NCI-H1105 treated with DMSO at 0.1 percent for 48 hours (cell line): ENCODE measurements at regions not wholly inside any gene's neighbourhood (a gene's known extent, or its start where the extent isn't known, plus 50 kb on each side); places are given as distances from the start of the nearest gene placed in this dataset.

Experiments
- DNase-seq: peaks from one replicate; lab custom pipeline; 2025; lab: John Stamatoyannopoulos, UW

DNA sequence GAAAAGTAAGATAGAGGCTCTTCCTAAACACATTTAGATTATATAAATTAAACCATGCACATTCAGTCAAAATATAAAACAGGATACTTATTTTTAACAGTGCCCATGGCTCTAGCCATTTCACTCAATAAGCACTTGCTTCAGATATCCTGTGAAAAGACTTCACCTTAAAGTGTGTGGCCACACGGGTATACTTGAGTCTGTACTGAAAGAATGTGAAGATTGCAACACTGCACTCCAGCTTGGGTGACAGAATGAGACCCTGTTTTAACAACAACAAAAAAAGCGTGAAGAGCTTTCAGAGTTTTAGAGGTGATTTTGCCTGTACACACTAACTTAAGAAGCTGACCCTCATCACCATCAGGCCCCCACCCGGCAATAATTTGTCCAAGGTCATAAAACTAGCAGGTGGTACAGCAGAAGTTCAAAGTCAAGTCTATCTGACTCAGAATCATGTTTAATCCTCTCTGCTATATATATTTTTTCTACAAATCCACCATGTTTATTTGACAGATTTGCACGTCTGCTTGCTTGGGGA, 203.5 kb upstream of the GUCY1A2 start:
- no peak for DNase-seq

DNA sequence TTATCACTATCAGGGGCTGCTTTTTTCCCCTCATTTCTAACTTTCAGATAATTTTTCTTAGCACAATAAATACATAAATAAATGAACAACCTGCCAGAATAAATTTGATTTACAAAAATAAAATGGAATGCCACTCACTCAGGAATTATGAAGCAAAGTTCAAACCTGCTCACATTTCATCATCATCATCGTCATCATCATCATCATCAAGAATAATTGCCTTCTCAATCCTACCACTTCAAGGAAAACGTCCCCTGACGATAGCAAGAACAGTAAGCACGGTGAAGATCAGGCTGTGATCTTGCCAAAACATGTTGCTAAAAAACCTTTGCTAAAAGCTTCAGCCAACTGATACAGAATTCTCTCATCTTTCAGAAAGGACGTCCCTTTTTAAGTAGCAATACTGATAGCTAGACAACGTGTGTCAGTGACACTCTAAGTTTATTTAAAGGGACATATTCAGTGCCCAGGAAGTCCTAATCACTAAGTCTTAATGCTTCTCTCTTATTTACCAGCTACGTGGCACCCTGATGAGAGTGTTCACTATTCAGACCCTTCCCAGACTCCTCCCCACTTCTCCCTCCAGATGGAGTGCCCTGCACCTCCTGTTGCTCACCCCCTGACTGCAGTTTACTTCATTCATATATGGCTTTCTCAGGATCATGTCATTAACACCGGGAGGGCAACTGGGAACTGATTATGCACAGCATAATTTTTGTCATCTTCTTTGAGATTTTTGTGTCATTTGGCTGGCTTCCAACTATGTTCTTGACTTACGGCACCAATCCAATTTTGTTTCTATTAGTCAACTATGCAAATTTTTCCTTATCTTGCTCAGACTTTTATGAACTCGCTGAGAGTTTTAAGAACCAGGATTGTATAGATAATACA, 200.1 kb upstream of the GUCY1A2 start:
- peak; percentile 22 for DNase-seq

DNA sequence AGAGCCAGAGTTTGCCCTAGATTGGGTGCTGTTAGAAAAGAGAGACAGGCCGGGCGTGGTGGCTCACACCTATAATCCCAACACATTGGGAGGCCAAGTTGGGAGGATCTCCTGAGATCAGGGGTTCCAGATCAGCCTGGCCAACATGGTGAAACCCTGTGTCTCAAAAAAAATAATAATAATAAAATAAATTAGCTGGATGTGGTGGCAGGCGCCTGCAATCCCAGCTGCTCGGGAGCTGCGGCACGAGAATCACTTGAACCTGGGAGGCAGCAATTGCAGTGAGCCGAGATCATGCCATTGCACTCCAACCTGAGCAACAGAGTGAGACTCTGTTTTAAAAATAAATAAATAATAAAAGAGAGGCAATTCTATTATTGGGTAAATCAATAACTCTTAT, 199.2 kb upstream of the GUCY1A2 start:
- DNase-seq = no peak

DNA sequence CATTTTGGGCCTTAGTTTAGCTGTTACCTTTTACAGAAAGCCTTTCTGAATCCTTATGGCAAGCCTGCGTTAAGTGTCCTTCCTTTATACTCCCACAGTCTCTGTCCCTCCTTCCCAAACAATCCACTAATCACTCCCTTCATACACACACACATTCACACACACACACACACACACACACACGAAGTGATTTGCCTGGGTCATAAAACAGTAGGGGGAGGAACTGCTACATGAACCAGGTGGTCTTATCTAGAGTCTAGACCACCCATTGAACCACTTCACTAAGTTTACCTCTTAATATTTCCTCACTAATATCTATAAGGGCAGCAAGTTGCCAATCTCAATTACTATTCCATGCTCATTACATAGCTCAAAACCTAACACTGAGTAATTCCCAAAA, 196.7 kb upstream of the GUCY1A2 start:
- DNase-seq = no peak

- DNase-seq = no peak
These were observed 185.4 kb upstream of the GUCY1A2 start for GRCh38 chr11:107203656-107204055.

DNA sequence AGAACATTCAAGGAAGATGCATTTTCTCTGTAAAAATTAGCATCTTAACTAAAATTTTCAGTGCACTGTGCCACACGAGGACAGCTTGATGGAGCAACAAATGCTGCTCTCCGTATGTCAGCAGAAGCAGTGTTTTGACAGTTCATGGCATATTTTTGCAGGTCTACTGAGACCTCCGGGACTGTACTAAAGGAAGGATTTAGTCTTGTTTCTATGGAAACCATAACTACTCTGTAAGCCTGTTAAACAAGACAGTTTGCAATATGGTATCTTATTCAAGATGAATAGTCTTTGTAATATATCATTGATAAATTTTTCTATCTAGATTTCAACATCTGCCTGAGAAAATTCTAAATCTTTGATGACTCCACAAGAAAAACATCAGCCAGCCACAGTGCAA, 184.0 kb upstream of the GUCY1A2 start:
- no peak for DNase-seq

DNA sequence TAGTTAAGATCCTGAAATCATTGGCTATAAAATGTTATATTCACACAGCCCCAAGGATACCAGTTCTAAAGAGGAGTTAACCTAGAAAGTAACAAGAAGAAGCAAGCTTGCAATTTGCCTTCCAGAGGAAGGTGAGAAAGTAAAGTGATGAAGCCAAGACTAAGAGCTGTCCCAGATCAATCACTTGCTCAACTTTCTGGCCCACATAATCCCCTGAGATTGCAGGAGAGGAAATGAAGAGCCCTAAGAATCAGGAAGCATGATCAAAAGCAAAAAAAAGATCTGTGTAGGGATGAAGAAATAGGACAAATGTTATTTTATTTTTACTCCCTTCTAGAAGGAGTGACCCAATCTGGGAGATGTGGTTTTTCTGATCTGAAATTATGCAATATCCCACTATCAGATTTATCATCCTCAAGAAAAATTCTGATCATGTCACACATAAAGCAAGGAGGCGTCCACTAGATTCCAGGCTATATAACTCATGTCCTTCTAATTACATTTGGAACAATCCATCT, 180.3 kb upstream of the GUCY1A2 start:
- DNase-seq = no peak

DNA sequence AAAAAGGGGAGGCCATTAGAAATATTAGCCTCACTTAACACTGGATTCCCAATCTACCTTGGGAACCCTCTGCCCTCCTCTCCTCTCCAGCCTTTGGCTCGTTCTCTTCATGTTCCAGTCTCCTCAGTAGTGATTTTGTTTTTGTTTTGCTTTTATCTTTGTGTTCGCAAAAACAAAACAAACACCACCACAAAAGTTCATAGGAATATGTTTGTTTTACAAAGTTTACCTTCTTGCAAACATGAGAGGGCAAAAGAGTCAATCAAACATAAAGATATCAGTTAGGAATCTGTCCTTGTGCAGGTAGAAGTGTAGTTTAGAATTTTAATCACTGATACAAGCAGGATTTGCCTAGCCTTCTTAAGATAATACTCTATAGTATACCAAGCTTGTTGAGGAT, 179.7 kb upstream of the GUCY1A2 start:
- DNase-seq = no peak

GRCh38 chr11:107196732-107197131, 178.5 kb upstream of the GUCY1A2 start:
- no peak for DNase-seq

GRCh38 chr11:107184986-107185385, 166.7 kb upstream of the GUCY1A2 start:
- DNase-seq = no peak

DNA sequence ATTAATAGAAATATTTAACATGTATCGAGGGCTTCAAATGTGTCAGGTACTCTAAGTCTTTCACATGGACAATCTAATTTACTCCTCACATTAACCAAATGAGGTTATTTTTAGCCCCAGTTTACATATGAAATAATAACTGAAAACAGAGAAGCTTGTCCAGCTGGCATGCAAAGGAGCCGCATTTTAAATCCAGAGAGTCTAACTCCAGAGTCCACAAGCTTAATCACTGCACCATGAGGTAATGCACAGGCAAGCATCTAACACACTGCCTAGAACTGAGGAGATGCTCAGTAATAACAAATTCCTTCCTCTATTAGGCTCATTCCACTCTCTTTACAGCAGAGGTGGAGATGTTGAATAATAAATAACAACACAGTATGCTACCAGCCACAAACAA, 165.7 kb upstream of the GUCY1A2 start:
- no peak for DNase-seq

- no peak for DNase-seq
These were observed 164.7 kb upstream of the GUCY1A2 start for GRCh38 chr11:107182978-107183377.

DNA sequence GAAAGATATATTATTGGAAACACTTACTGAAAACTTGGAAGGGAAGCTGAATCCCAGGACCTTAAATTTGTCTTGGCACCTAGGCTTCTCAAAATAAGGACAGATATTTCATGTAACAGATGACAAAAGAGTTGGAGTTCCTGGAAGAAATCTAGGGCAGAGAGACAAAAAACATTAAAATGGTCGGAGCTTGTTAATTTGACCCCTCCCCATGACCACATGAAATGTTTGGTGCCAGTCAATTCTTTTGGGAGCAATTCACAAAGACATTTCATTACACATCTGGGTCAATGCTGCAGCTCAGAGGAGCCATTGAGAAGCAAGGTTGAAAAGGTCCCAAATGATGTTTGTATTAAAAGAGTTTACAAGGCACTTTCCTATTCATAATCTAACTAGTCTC, 162.0 kb upstream of the GUCY1A2 start:
- DNase-seq = no peak

- no peak for DNase-seq
These were observed 161.6 kb upstream of the GUCY1A2 start for GRCh38 chr11:107179829-107180228.

DNA sequence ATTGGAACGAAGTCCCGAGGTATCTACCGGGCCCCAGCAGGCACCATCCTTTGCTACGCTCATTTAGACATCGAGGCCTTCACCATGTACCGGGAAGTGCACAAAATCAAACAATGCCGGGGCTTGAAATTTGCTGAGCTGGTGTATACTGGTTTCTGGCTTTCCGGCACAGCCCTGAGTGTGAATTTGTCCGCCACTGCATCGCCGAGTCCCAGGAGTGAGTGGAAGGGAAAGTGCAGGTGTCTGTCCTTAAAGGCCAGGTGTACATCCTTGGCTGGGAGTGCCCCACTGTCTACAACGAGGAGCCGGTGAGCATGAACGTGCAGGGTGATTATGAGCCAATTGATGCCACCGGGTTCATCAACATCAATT, 158.8 kb upstream of the GUCY1A2 start:
- no peak for DNase-seq

DNA sequence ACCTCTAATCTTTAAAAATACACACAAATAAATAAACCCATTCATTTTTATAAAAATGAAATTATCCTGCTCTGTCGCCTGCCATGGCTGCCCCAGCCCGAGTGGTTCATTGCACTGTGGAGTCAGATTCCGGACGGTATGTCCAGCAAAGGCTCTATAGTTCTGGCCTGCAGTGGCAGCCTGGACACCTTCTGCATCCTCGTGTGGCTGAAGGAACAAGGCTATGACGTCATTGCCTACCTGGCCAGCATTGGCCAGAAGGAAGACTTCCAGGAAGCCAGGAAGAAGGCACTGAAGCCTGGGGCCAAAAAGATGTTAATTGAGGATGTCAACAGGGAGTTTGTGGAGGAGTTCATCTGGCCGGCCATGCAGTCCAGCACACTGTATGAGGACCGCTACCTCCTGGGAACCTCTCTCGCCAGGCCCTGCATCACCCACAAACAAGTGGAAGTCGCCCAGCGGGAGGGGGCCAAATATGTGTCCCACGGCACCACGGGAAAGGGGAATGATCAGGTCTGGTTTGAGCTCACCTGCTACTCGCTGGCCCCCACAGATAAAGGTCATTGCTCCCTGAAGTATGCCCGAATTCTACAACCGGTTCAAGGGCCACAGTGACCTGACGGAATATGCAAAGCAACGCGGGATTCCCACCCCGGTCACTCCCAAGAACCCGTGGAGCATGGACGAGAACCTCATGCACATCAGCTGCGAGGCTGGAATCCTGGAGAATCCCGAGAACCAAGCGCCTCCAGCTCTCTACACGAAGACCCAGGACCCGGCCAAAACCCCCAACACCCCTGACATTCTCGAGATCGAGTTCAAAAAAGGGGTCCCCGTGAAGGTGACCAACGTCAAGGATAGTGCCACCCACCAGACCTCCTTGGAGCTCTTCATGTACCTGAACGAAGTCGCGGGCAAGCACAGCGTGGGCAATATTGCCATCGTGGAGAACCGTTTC, 158.2 kb upstream of the GUCY1A2 start:
- DNase-seq = no peak

DNA sequence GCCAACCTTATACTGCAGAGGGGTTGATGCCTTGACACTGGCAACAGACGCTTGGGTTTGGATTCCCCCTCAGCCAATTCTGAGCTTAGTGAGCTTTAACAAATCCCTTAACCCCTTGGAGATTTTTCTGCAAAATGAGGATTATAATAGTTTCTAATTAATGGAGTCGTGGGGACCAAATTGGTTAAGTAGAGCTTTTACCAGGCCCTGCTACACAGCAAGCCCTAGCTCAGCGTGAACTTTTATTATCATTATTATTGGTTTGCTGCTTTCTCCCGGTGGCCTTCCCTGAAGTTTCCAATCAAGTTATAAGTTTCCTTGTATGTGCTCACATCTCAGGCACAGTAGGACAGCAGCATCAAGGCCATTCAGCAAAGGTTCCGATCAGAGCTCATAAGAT, 156.6 kb upstream of the GUCY1A2 start:
- no peak for DNase-seq

DNA sequence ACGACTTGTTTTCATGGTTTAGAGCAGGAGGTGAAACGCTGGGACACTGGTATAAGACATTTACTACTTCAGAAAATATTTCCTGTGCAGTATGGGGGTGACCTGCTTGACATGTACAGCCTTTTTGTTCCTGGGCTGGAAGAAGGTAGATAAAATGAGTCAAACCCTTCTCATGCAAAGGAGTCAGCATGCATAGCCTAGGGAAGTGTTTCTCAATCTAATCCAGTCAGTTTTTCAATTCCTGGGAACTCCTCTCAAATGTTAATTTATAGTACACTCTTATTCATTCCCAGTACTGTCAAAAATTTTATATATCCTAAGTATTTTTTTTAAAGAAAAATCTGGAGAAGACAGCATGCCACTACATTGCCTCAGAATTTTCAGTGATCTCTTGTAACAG, 154.7 kb upstream of the GUCY1A2 start:
- DNase-seq = no peak

- no peak for DNase-seq
These were observed 139.5 kb upstream of the GUCY1A2 start for GRCh38 chr11:107157809-107158187.

- DNase-seq = no peak
These were observed 139.0 kb upstream of the GUCY1A2 start for GRCh38 chr11:107157146-107157808.

DNA sequence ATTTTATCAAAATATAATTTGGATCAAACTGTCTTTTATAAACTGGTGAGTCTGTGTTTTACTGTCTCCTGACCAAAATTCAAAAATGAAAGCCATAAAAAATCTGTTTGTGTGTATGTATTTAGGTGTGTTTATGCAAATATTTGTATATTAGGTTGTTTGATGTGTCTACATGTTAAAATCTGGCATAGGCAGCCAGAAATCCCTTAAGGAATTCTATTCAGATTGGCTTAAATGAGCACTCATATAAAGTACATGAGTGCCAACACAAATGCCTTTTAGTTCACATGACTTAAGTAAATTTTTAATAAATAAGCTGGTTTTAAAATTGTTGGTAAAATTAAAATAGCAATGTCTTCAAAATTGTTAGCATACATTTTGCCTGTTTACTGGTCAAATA, 133.3 kb upstream of the GUCY1A2 start:
- DNase-seq = no peak

DNA sequence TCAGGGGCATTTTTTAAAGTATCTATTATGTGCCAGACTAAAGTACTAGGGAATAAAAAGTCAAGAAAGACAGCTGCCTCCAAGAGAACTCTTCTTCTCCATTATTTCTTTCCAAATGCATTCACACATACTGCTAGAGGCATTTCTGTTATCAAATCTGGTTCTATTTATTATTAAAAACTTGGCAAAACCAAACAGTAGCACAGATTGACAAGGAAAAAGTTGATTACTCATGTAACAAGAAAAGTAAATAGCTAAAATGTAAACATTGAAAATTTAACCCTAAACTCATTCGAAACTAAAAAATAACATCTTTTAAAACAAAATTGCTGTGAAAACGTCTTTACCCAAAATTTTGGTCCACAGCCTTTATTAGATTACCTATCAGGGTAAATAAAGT, 132.9 kb upstream of the GUCY1A2 start:
- DNase-seq = no peak
